Stimulated activated CD8-positive, alpha-beta memory T cell treated with anti-CD3 and anti-CD28 coated beads, Interleukin-12 subunit alpha, Interleukin-12 subunit beta, amount 100 ng/mL, for 1 hour (primary cell): ENCODE measurements at regions not wholly inside any gene's neighbourhood (a gene's known extent, or its start where the extent isn't known, plus 50 kb on each side); places are given as distances from the start of the nearest gene placed in this dataset.

Source experiments
- DNase-seq: peaks from one replicate; pipeline ENCODE4 v3.0.0-alpha.2; 2020; ENCODE audit warnings: low read depth

GRCh38 chr1:193663965-193664364, 477.6 kb upstream of the B3GALT2 start:
- no peak for DNase-seq

GRCh38 chr1:193662030-193662429, 475.6 kb upstream of the B3GALT2 start:
- DNase-seq, result no peak

DNA sequence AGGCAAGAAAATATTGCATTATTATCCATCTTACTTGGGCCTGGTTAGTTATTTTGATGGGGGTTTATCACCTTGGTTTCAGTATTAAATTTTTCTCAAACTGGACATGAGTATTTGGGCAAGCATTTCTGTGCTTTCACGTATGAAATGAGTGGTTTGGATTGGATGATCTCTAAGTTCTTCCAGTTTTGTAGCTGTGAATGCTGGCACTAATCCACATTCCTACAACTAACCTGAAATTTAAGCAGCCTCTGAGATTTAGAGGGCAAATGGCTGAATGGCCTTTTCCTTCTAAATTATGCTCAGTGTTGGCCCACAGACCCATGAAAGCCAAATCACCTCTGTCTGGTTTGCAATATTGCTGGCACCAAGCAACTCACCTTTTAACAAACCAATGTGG, 475.0 kb upstream of the B3GALT2 start:
- DNase-seq, result no peak

- no peak for DNase-seq
Measured at GRCh38 chr1:193660428-193660827, 474.0 kb upstream of the B3GALT2 start.

DNA sequence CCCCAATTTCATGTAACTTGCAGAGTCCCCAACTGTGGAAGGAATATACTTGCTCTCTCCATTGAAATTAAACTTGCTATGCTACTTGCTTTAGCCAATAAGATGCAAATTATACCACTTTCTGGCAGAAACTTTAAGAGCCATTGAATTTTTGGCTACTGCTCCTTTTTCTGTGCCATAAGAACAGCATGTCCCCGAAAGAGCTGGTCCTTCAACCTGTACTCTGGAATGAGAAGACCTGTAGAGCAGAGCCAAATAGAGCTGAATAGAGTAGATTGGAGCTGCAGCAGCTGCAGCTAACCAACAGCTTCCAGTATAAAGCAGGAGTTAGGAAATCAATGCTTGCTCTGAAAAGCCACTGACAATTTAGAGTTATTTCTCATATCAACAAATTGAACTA, 472.3 kb upstream of the B3GALT2 start:
- no peak for DNase-seq

DNA sequence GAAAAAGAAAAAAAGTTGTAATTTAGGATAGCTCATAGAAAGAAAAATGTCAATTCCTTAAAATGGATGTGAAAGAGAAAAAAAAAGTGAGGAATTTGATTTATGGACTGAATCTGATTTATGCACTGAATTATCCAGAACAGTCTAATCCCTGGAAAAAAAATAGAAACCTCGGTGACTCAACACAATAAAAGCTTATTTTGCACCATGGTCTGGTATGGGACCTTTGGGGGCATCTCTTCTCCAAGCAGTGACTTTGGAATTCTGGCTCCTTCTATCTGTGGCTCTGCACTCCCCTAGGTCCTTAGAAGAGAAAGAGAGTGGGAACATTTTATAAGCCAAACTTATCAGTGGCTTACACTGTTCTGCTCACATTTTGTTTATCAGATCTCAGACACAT, 471.7 kb upstream of the B3GALT2 start:
- no peak for DNase-seq

DNA sequence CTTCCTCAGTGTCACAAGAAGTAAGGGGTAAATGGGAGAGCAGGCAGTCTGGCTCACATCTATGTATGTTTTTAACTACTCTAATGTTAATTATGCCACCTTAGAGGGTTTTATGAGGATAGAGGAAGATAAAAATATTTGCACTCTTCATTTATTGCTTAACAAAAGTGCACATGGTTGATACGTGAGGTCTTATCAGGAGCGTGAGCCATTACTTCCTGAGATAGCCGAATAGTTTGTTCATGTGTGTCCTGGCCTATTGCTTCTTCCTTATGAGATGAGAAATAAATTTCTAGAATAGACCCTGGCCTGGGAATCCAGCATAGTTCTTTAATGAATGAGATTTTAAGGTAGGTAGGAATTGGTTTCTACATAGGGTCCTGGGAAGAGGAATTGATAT, 471.1 kb upstream of the B3GALT2 start:
- no peak for DNase-seq

GRCh38 chr1:193656841-193657240, 470.4 kb upstream of the B3GALT2 start:
- no peak for DNase-seq

DNA sequence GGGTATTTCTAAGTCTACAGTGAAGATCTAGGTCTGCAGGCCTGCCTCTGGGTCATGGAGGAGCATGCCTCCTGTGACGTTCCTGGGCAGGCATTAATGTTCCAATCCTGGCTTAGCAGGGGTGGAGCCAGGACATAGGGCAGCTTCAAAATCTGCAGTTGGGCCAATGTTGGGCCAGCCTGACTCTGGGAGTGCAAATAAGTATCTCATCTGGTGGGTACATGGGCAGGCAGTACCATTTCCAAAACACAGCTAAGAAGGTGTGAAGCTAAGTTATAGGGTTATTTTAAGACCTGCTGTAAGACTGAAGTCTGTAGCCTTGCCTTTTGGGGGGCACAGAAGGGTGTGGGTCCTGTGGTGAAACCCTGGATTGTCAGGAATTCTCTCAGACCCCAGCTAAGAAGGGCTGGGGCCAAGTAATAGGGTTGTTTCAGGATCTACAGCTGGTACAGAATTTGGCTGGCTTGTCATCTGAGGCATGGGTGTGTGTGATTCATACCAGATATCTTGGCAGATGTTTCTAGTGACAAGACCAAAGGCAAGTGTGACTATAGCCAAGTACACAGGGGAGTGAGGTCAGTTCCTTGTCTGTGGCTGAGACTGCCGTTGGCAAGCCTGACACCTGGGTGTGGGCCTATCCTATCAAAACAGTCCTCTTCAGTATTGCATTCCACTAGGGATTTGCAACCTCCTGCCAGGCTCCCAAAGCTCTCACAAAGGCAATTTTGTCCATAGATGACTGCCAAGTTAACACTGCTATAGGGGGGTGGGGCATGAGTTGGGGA, 468.7 kb upstream of the B3GALT2 start:
- DNase-seq, result no peak

- no peak for DNase-seq
Measured at GRCh38 chr1:193649587-193649986, 463.2 kb upstream of the B3GALT2 start.

DNA sequence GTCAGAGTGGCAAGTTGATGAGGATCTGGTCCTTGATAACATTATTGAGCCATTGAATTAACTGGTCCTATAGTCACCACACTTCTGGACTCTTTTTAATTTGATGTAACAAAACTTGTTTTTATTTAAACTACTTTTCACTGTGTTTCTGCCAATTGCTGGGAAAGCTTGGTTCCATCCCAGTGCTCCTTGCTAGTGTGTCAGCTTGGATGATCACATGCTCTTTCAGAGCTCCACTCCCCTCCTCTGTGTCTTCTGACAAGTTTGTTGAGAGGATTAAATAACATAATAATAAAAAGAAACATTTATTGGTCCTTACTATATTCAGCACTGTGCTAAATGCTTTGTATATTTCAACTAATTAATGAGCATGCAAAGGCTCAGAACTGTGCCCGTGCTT, 448.5 kb upstream of the B3GALT2 start:
- DNase-seq, result no peak

GRCh38 chr1:193634470-193634869, 448.1 kb upstream of the B3GALT2 start:
- DNase-seq, result no peak

GRCh38 chr1:193633991-193634390, 447.6 kb upstream of the B3GALT2 start:
- DNase-seq, result no peak

GRCh38 chr1:193633093-193633492, 446.7 kb upstream of the B3GALT2 start:
- no peak for DNase-seq

DNA sequence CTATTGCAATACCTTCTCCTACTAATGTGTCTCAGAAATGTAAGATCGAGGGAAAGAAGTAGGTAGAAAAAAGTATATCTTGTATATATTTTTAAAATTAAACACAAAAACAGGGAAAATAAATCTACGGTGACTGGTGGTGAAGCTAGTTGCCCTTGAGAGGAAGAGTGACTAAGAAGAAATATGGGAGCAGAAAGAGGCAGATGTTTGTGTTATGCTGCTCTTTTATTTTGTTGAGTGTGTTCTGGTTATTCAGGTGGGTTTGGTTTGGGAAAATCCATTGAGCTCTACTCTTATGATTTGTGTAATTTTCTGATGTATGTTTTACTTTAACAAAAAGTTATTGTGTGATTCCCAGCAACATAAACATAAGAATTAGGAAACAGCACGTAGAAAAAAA, 444.9 kb upstream of the B3GALT2 start:
- no peak for DNase-seq

DNA sequence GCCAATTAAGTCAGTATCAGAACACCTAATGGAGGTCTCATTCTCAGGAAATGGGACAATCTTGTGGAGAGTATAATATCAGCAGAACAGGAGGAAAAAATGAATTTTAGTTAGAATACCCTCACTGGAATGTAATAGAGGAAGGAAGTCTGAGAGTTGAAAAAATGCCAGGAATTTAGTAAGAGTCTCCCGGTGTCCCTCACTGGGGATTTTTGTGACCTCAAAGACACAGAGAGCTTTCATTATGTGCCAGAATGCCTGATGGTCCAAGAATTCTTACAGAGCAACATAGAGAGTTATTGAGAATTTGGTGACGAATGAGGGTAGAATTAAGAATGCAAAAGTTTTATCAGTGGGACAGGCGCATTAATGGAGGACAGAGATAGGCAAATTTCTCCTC, 443.5 kb upstream of the B3GALT2 start:
- no peak for DNase-seq

- DNase-seq, result no peak
Measured at GRCh38 chr1:193626695-193627094, 440.3 kb upstream of the B3GALT2 start.

GRCh38 chr1:193625255-193625654, 438.8 kb upstream of the B3GALT2 start:
- no peak for DNase-seq

DNA sequence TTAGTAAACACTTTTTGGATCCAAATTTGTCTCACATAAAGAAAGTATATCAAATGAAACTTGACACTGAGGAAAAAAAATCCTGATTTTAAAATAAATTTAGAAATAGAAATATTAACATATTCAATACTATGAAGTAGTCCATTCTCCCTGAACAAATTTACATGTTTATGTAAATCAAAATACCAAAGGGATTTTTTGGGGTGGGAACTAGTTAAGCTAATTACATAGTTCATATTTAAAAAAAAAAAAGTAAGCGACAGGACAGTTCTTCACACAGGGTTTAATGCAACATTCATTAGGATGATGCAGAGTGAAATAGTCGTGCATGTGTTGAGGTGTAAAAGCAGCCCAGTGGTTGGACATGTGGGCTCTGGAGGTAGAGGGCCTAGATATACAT, 433.5 kb upstream of the B3GALT2 start:
- DNase-seq, result no peak

DNA sequence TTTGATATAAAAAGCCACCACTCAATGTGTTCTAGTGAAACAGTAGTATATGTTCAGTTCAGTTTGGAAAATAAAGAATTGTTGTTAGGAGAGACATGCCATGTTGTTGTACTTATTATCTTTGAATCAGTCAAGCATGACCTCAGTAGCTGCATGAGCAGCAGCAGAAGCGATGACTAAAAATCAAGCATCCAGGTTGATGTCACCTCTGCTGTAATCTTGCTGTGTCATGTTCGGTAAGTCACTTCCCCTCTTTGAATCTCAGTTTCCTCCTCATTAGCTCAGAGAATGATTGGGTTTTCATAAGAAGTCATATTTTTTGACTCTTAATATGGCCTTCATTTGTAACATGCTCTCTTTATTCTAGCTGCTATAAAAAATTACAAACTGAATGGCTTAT, 428.4 kb upstream of the B3GALT2 start:
- DNase-seq, result no peak

GRCh38 chr1:193614275-193614674, 427.9 kb upstream of the B3GALT2 start:
- no peak for DNase-seq

DNA sequence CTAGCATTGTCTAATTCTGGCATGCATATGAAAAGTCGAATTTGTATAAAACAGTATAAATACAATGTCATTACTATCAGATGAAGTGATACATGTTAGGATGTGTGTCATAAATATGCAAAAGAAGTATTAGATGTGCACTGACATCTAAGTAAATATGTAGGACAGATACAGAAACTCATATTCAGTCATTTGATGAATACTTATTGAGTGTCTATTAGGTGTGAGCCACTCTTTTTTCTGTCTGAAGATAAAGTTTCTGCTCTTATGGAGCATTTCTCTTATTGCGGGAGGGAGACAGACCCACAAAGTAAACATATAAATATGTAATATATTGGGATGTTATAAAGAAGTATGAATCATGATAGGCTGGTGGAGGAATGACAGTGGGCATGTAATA, 426.6 kb upstream of the B3GALT2 start:
- DNase-seq, result no peak

DNA sequence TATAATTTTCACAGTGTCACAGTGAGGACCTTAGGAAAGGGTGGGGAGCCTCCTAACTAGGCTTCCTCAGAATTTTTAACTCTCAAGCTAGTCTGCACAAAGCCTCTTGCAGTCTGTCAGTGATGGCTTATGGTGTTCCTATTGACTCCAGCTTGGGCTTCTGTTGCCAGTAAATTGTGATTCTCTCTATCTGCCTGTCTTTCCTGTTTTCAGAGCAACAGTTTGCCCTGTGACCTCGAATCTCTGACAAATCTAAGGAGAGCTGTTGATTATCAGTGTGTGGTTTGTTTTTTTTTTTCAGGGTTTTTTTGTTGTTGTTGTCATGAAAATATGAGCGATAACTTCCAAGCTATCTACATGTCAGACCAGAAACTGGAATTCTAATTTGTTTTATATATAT, 423.2 kb upstream of the B3GALT2 start:
- DNase-seq, result no peak

DNA sequence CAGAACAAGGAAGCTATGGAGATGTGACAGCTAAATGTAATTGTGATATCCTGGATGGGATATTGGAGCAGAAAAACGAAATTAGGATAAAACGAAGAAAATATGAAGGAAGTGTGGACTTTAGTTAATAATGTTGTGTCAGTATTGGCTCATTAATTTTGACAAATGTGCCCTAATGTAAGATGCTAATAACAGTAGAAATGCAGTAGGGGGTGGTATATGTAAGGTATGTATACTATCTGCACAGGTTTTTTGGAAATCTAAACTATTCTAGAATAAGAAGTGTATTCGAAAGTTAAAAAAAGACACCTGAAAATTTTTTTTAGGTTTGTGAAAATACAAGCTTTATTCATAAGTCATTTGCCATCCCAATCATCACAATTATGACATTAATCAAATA, 421.4 kb upstream of the B3GALT2 start:
- no peak for DNase-seq

DNA sequence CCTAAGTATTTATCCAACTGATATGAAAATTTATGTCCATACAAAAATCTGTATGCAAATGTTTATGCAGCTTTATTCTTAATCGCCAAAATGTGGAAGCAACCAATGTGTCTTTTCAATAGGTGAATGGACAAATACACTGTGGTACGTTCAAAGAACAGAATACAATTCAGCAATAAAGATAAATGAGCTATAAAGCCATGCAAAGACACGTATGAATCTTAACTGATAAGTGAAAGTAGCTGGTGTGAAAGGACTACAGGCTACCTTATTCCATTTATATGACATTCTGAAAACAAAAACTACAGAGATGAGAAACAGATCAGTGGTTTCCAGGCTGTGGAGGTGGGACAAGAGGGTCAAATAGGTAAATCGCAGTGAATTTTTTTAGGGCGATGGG, 419.6 kb upstream of the B3GALT2 start:
- no peak for DNase-seq
